B cell (primary cell): ENCODE measurements at regions not wholly inside any gene's neighbourhood (a gene's known extent, or its start where the extent isn't known, plus 50 kb on each side); places are given as distances from the start of the nearest gene placed in this dataset.

ENCODE experiments used
- EZH2 ChIP-seq: IDR thresholded peaks from 2 replicates; pipeline ENCODE4 v1.6.1; 2012; ENCODE audit warnings: borderline replicate concordance, low read depth, mild to moderate bottlenecking, moderate library complexity, low read length; ENCODE audit not compliant: insufficient read depth, poor library complexity, severe bottlenecking
- TF ChIP-seq, protein P1 (sequence below): fragments of 200-600 bp; IDR thresholded peaks from one replicate; pipeline ENCODE4 v1.8.0; 2022; ENCODE audit warnings: antibody characterized with exemption, mild to moderate bottlenecking

- TF ChIP-seq, protein P1, sequence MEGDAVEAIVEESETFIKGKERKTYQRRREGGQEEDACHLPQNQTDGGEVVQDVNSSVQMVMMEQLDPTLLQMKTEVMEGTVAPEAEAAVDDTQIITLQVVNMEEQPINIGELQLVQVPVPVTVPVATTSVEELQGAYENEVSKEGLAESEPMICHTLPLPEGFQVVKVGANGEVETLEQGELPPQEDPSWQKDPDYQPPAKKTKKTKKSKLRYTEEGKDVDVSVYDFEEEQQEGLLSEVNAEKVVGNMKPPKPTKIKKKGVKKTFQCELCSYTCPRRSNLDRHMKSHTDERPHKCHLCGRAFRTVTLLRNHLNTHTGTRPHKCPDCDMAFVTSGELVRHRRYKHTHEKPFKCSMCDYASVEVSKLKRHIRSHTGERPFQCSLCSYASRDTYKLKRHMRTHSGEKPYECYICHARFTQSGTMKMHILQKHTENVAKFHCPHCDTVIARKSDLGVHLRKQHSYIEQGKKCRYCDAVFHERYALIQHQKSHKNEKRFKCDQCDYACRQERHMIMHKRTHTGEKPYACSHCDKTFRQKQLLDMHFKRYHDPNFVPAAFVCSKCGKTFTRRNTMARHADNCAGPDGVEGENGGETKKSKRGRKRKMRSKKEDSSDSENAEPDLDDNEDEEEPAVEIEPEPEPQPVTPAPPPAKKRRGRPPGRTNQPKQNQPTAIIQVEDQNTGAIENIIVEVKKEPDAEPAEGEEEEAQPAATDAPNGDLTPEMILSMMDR, result no peak
- no peak for TF ChIP-seq EZH2
Observed at GRCh38 chr12:33536431-33536830, 96.8 kb upstream of the SYT10 start.
